HG02571 (cell line): ENCODE measurements at regions not wholly inside any gene's neighbourhood (a gene's known extent, or its start where the extent isn't known, plus 50 kb on each side); places are given as distances from the start of the nearest gene placed in this dataset.

Experiments used
- ATAC-seq: cut with Tn5 transposase; IDR thresholded peaks from one replicate; pipeline ENCODE4 v1.9.1; 2021; ENCODE audit warnings: mild to moderate bottlenecking, moderate library complexity; ENCODE audit not compliant: unreplicated experiment

GRCh38 chr13:21814604-21815003 lies 143.7 kb downstream of the FGF9 start:
- no peak for ATAC-seq

- no peak for ATAC-seq
Observed at GRCh38 chr13:21817878-21818277, 147.0 kb downstream of the FGF9 start.

DNA sequence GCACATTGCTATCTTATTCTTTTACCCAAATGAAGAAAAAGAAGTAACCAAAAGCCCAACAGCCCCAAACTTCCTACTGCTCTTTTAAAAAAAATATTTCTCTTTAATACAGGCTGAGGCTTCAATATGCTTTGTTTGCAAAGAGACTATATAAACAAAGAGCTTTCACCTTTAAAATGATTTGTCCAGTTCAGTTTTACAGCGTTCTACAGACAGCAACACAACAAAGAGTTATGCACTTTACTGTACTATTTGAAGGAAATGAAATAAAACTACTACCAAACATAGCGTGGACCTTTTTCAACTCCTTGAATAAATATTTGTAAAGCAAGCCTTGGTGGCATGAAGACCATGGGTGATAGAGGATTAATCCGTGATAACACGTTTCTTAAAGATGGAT lies 151.2 kb downstream of the FGF9 start:
- ATAC-seq: no peak

DNA sequence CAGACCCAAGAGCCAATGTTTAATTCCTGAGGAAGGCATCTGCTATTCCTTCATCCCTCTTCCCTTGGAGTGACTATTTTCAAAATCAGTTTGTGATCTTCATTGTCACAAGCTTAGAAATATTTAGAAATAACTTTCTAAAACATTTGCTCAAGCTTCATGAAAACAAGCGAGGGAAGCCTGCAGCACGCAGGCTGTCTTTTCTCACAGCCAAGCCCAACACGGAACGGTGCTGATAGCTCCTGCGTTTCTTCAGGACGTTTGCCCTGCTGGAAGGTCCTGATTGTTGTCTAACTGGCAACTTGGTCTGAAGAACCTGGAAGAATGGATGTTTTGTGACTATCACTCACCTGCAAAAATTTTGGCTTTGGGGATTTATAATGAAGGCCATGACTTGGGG lies 152.5 kb downstream of the FGF9 start:
- ATAC-seq: no peak

- no peak for ATAC-seq
Observed at GRCh38 chr13:21823949-21824348, 153.1 kb downstream of the FGF9 start.

GRCh38 chr13:21825186-21825585 lies 154.3 kb downstream of the FGF9 start:
- ATAC-seq: no peak

GRCh38 chr13:21825801-21826200 lies 154.9 kb downstream of the FGF9 start:
- ATAC-seq: no peak

GRCh38 chr13:21826214-21827015 lies 155.5 kb downstream of the FGF9 start:
- ATAC-seq: no peak

DNA sequence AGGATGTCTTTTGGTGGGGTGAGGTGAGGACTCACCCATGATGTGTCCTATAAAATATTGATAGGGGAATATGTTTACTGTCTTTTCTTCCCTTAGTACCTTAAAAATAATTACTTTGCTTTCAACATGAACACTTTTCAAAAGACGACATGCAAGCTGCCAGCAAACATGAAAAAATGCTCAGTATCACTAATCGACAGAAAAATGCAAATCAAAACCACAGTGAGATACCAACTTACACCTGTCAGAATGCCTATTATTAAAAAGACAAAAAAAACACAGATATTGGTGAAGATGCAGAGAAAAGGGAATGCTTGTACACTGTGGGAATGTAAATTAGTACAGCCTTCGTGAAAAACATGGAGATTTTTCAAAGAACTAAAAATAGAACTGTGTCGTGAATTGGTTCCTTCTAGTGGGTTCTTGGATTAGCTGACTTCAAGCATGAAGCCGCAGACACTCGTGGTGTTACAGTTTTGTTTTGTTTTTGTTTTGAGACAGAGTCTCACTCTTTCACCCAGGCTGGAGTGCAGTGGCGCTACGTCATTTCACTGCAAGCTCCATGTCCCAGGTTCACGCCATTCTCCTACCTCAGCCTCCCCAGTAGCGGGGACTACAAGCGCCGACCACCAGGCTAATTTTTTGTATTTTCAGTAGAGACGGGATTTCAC lies 160.9 kb downstream of the FGF9 start:
- no peak for ATAC-seq

- ATAC-seq: no peak
Observed at GRCh38 chr13:21833921-21834320, 163.0 kb downstream of the FGF9 start.

DNA sequence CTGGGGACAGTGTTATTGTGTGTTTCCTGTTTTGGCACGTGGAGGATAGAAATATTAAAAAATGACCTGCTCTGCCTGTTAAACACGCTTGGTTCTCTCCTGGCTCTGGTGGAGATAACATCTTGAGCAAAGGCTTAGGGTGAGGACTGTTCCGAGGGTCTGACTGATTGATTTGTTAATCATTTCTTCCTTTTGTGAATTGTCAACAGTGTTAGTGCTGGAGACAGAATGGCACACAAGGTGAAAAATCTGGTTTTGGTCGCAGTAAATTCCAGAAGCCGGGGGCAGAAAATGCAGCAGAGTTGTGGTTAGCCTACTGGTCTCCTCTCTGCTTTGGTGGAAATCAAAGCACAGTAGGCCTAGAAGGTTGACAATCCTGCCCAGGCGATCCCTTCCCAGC lies 163.6 kb downstream of the FGF9 start:
- ATAC-seq: no peak

DNA sequence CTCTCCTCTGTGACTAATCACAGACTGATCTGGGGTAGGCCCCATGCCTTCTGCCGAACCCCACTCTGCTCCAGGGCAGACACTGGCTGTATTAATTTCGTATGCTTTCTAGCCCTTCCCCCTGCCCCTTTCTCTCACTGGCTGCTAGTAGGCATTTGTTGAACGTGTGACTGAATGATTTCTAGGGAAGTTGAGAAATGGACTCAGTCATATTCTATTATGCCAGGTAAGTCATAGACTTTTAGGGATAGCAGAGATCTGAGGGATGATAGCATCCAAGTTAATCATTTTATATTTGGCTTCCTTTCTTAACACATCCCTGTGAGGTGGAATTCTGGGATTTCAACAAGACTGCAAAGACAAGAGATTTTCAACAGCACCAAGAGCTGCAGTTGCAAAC lies 166.4 kb downstream of the FGF9 start:
- no peak for ATAC-seq

DNA sequence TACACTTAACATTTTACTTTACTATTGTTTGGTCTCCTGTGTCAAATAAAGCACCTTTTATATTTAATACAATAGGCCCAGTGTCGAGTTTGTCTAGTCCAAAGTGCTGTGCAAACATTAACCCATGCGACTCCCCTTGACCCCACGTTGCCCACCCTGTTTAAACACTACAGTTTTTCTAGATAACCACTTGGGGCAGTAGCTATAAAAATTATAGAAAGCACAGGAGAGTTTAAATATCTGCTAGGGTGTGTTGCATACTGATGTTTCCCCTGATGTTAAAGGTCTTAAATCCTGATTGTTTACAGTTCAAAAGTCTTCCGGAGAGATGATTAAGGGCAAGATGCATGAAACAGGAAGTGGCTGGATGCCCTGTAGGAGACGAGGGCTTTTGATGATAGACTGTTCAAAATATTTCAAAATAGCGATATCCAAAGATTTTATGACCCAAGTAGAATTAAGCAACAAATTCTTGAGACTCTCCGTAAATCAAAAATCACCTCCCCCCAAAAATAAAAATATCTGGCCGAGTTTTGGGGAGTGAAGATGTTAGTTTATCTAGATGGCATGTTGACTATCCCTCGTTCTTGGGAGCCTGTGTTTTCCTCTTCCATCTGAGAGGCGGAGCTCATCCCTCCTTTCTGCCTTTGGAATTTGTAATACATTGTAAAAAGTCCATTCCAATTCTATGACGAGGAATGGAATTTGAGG lies 167.1 kb downstream of the FGF9 start:
- no peak for ATAC-seq

DNA sequence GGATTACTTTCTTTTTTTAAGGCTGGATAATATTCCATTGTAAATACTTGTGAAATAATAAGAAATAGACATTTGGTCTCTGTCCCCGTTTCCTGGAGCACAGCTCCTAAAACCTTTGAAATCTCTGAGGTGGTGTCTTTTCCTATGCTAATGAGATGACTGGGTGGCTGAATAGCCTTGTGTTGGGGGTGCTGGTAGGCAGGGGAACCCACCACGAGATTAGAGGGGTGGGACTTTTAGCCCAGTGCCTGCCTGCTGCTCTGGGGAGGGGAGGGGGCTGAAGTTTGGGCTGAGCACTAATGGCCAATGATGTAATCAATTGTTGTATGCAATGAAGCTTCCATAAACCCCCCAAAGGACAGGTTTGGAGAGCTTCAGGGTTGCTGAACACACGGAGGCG lies 175.7 kb downstream of the FGF9 start:
- no peak for ATAC-seq

- peak; percentile 71 for ATAC-seq
Observed at GRCh38 chr13:21849323-21849722, 178.4 kb downstream of the FGF9 start.

DNA sequence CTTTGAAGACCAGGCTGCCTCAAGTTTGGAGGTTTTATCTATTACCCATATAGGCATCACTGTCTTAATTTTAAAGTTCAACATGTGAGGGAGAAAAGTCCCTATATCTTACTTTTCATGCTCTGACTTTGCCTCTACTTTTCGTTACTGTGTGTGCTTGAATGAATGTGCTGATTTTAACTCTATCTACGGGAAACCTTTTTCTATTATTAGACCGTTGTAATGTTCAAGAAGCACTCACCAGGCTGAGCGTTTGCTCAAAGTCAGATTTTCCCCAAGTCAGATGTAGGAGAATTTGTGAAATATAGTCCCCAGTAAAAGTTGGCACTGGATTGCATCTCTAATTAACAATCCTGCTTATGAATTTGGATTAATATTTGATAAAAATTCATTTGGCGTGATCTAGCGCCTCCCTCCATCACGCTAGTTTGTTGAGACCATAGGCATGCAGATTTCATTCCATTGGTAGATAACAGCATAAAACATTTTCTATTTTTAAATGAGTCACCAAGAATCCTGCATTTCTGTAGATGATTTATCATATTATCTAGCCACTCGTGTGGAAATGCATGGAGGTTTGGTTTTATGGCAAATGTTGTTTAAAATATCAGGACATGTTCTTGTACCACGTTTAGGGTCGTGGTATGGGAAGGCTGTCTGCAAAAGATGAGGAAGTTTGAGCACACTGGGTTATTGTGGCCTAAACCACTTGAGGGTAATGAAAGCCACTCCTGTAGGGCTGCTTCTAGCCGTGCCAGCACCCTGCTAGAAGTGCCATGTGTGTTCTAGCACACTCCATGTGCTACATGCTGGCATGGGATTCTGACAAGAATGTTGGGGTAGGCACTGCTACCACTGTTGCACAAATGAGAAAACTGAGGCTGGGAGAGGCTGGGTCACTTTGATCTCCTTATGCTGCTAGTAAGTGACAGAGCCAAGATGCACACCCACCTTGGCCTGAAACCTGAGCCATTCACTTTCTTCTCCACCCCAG lies 179.4 kb downstream of the FGF9 start:
- ATAC-seq: no peak

- no peak for ATAC-seq
Observed at GRCh38 chr13:21852043-21852442, 181.2 kb downstream of the FGF9 start.

GRCh38 chr13:21853779-21854178 lies 182.9 kb downstream of the FGF9 start:
- no peak for ATAC-seq

GRCh38 chr13:21868823-21869222 lies 197.9 kb downstream of the FGF9 start:
- ATAC-seq: no peak

GRCh38 chr13:21871382-21871781 lies 200.5 kb downstream of the FGF9 start:
- ATAC-seq: no peak

- no peak for ATAC-seq
Observed at GRCh38 chr13:21871919-21872318, 201.0 kb downstream of the FGF9 start.
